ENCODE measurements at regions not wholly inside any gene's neighbourhood (a gene's known extent, or its start where the extent isn't known, plus 50 kb on each side); places are given as distances from the start of the nearest gene placed in this dataset.

DNA sequence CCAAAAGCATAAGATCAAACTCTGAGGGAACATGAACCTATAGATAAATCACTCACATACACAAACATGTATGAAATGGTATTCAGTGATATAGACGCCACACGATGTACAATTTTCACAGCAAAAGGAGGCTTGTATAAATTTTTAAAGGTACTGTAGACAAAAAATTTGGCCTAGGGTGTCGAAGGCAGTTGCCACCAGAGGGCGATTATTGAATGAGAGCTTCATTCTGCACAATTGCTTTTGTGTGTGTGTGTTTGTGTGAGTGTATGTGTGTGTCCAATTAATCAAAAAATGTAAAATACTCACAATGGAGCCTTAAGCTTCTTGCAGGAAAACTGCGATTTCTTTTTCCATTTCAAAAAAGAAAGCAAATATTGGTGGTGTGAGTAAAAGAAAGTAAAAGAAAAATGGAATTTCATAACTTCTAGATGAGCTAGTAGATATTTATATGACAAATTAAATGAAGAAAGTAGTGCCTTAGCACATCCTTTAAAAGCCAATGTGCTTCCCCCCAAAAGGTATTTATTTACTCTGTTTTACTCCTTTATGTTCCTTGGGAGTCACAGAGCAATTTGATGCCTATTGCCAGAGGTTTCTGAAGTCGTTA lies 800.1 kb downstream of the SATB2 start:
- Histone ChIP-seq H3K4me3 (no peak overlapping the region), H3K27me3 (no peaks in the 10 kb centered on the region), H3K36me3 (no peaks in the 10 kb centered on the region), H3K4me1 (peaks cover 0 to 1% of the 10 kb centered on the region in 2 donors), H3K9me3 (no peaks in the 10 kb centered on the region), H3K27ac (no peak overlapping the region)
- ATAC-seq: no peak
- intact Hi-C loops (cut with DNase I; ENCODE audit: low total_unique reads): no loop called here
- no peak for DNase-seq
- in situ Hi-C loops (cut with MboI; ENCODE audit: low sequenced_read_pairs in 4 of 4): no loop called here
- no peak for TF ChIP-seq POLR2A (IDR thresholded peaks at IDR 0.05)
- peak in 1 of 5 experiments; percentile 13 for TF ChIP-seq CTCF (IDR thresholded peaks at IDR 0.05 in 4 of 5, conservative IDR thresholded peaks at IDR 0.05 in 1 of 5)

DNA sequence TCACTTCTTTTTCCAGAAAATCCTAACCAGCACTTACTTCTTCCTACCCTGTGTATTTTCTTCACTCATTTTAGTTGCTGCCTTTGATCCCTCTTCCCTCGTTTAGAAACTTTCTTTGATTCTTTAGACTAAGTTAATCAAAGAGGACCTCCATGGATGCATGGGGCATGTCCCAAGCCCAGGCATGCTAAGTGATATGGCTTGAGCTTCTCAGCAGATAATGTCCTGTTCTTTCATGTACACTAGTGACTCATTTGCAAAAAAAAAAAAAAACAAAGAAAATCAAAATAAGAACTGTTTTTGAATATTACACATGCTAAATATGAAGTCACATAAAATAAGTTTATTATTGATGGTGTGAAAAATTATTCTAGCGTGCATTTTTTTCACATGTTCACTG lies 800.9 kb downstream of the SATB2 start:
- DNase-seq (no peak), ATAC-seq (no peak)
- TF ChIP-seq CTCF (IDR thresholded peaks at IDR 0.05 in 4 of 5, conservative IDR thresholded peaks at IDR 0.05 in 1 of 5): no peak
- TF ChIP-seq POLR2A (IDR thresholded peaks at IDR 0.05): no peak
- Histone ChIP-seq H3K27ac (no peak overlapping the region), H3K9me3 (no peaks in the 10 kb centered on the region), H3K36me3 (no peaks in the 10 kb centered on the region), H3K4me1 (no peaks in the 10 kb centered on the region), H3K4me3 (no peak overlapping the region), H3K27me3 (no peaks in the 10 kb centered on the region)
- intact Hi-C loops (cut with DNase I; ENCODE audit: low total_unique reads) (no loop called here), in situ Hi-C loops (cut with MboI; ENCODE audit: low sequenced_read_pairs in 4 of 4) (no loop called here)

DNA sequence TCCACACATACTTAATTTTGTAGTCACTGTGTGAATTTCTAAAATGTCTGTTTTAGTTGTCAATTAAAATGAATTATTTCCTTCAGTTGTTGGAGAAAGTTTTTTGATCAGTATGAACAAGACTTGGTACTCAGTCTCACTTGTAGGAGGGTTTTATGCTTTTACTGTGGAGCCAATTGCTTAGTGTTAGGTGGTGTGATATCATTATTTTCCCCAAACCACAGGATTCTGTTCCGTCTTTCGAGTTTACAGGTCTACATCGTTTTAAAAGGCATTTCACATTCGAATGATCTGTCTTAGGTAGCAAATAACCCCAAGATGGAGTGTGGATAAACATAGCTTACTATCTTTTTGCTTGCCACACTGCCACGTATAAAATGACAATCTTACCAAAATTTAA lies 803.1 kb downstream of the SATB2 start:
- TF ChIP-seq CTCF (IDR thresholded peaks at IDR 0.05 in 4 of 5, conservative IDR thresholded peaks at IDR 0.05 in 1 of 5): no peak
- no peak for TF ChIP-seq POLR2A (IDR thresholded peaks at IDR 0.05)
- DNase-seq: no peak
- Histone ChIP-seq H3K9me3 (no peaks in the 10 kb centered on the region), H3K4me3 (no peak overlapping the region), H3K27me3 (no peaks in the 10 kb centered on the region), H3K27ac (no peak overlapping the region), H3K36me3 (no peaks in the 10 kb centered on the region), H3K4me1 (no peaks in the 10 kb centered on the region)
- no peak for ATAC-seq
- in situ Hi-C loops (cut with MboI; ENCODE audit: low sequenced_read_pairs in 4 of 4): no loop called here
- intact Hi-C loops (cut with DNase I; ENCODE audit: low total_unique reads): no loop called here

- DNase-seq (no peak), ATAC-seq (no peak)
- in situ Hi-C loops (cut with MboI; ENCODE audit: low sequenced_read_pairs in 4 of 4): no loop called here
- Histone ChIP-seq H3K36me3 (no peaks in the 10 kb centered on the region), H3K4me3 (no peak overlapping the region), H3K4me1 (no peaks in the 10 kb centered on the region), H3K27me3 (no peaks in the 10 kb centered on the region), H3K27ac (no peak overlapping the region), H3K9me3 (no peaks in the 10 kb centered on the region)
- intact Hi-C loops (cut with DNase I; ENCODE audit: low total_unique reads): no loop called here
- TF ChIP-seq CTCF (IDR thresholded peaks at IDR 0.05 in 4 of 5, conservative IDR thresholded peaks at IDR 0.05 in 1 of 5): no peak
- TF ChIP-seq POLR2A (IDR thresholded peaks at IDR 0.05): no peak
These were observed 804.4 kb downstream of the SATB2 start for GRCh38 chr2:198653311-198653710.

- no peak for TF ChIP-seq CTCF (IDR thresholded peaks at IDR 0.05 in 4 of 5, conservative IDR thresholded peaks at IDR 0.05 in 1 of 5)
- no peak for TF ChIP-seq POLR2A (IDR thresholded peaks at IDR 0.05)
- ATAC-seq (no peak), DNase-seq (no peak)
- Histone ChIP-seq H3K4me1 (no peaks in the 10 kb centered on the region), H3K9me3 (no peaks in the 10 kb centered on the region), H3K4me3 (no peak overlapping the region), H3K27ac (no peak overlapping the region), H3K36me3 (no peaks in the 10 kb centered on the region), H3K27me3 (no peaks in the 10 kb centered on the region)
- in situ Hi-C loops (cut with MboI; ENCODE audit: low sequenced_read_pairs in 4 of 4): no loop called here
- intact Hi-C loops (cut with DNase I; ENCODE audit: low total_unique reads): no loop called here
These were observed 805.3 kb downstream of the SATB2 start for GRCh38 chr2:198652461-198652860.

Measured in gastrocnemius medialis (tissue), 4 donors.